Large intestine (tissue), 3 donors: ENCODE measurements at regions not wholly inside any gene's neighbourhood (a gene's known extent, or its start where the extent isn't known, plus 50 kb on each side); places are given as distances from the start of the nearest gene placed in this dataset.

ENCODE experiments used
- DNase-seq, 2 donors: peaks; one replicate each; pipeline versions ENCODE4 v3.0.0 to v3.0.0-alpha.2; 2013
- H3K27ac ChIP-seq: one replicate; pipeline ENCODE4 v1.5.1; 2013; ENCODE audit warnings: low read length
- H3K27me3 ChIP-seq: 2 replicates; pipeline ENCODE4 v1.6.1; 2013; ENCODE audit warnings: low read length; ENCODE audit not compliant: control insufficient read depth, insufficient read depth
- H3K36me3 ChIP-seq: 2 replicates; pipeline ENCODE4 v1.6.1; 2013; ENCODE audit warnings: low read length; ENCODE audit not compliant: control insufficient read depth, insufficient read depth
- H3K4me1 ChIP-seq: one replicate; pipeline ENCODE4 v1.6.1; 2013; ENCODE audit warnings: low read length; ENCODE audit not compliant: control insufficient read depth, insufficient read depth
- H3K4me3 ChIP-seq: one replicate; pipeline ENCODE4 v1.5.1; 2013; ENCODE audit warnings: low read length
- H3K9me3 ChIP-seq: one replicate; pipeline ENCODE4 v1.6.1; 2013; ENCODE audit warnings: mild to moderate bottlenecking, low read depth, low read length, moderate library complexity; ENCODE audit not compliant: control insufficient read depth
- WGBS: methylation state at CpG from one replicate; pipeline ENCODE4 v1.1.5; 2013; ENCODE audit warnings: low lambda C conversion rate; ENCODE audit not compliant: insufficient coverage; 5-methylcytosine and 5-hydroxymethylcytosine counted together

GRCh38 chr14:61614693-61615092 is 80.6 kb upstream of the HIF1A start:
- Histone ChIP-seq H3K9me3 (no peaks in the 10 kb centered on the region), H3K36me3 (no peaks in the 10 kb centered on the region), H3K27me3 (no peaks in the 10 kb centered on the region), H3K27ac (no peak overlapping the region), H3K4me1 (no peaks in the 10 kb centered on the region), H3K4me3 (no peak overlapping the region)
- WGBS = no CpG with 5 or more reads among the region's 13 CpGs
- DNase-seq = no peak

- Histone ChIP-seq H3K4me3 (no peak overlapping the region), H3K4me1 (no peaks in the 10 kb centered on the region), H3K36me3 (no peaks in the 10 kb centered on the region), H3K27ac (no peak overlapping the region), H3K9me3 (no peaks in the 10 kb centered on the region), H3K27me3 (no peaks in the 10 kb centered on the region)
- DNase-seq = no peak
- 57% methylated on average over 2 of the region's 11 CpGs for WGBS
Observed at GRCh38 chr14:61615743-61616523, 79.4 kb upstream of the HIF1A start.

DNA sequence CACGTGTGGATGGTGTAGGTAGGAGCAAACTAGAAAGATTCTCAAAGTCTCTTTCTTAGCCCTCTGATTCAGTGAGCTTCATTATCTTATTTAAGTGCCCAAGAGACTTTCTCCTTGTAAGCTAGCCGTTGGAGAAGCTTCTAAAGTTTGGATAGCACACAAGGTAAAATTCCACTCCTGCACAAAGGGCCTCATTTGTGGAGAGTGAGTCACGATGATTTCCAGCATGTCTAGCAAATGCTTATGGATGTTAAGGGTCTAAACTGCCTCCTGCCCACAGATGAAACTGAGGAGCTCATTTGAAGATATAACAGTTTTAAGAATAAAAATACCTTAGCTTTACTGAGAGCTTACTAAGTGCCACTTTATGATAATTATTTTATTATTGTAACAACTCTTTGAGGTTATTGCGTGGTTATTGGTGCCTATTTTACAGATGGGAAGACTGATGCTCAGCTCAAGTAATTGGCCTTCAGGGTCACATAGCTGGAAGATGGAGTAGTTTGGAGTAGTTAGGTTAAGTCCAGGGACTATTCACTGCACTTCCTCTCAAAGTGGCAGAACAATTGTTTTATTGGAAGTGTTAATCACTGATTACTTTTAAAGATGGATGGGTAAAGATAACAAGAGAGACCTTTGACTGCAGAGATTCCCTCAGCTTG is 78.7 kb upstream of the HIF1A start:
- Histone ChIP-seq H3K27ac (no peak overlapping the region), H3K9me3 (no peaks in the 10 kb centered on the region), H3K27me3 (no peaks in the 10 kb centered on the region), H3K4me3 (no peak overlapping the region), H3K4me1 (no peaks in the 10 kb centered on the region), H3K36me3 (no peaks in the 10 kb centered on the region)
- WGBS = 70% methylated on average over 2 of the region's 4 CpGs
- no peak for DNase-seq

GRCh38 chr14:61618448-61618847 is 76.9 kb upstream of the HIF1A start:
- Histone ChIP-seq H3K9me3 (no peaks in the 10 kb centered on the region), H3K27ac (no peak overlapping the region), H3K4me3 (no peak overlapping the region), H3K27me3 (no peaks in the 10 kb centered on the region), H3K36me3 (no peaks in the 10 kb centered on the region), H3K4me1 (no peaks in the 10 kb centered on the region)
- WGBS = 43% methylated on average over 4 of the region's 5 CpGs
- no peak for DNase-seq

GRCh38 chr14:61619494-61619893 is 75.8 kb upstream of the HIF1A start:
- Histone ChIP-seq H3K4me1 (no peaks in the 10 kb centered on the region), H3K9me3 (no peaks in the 10 kb centered on the region), H3K27ac (no peak overlapping the region), H3K27me3 (no peaks in the 10 kb centered on the region), H3K4me3 (no peak overlapping the region), H3K36me3 (no peaks in the 10 kb centered on the region)
- WGBS = 100% methylated on average over 1 of the region's 4 CpGs
- DNase-seq = no peak

DNA sequence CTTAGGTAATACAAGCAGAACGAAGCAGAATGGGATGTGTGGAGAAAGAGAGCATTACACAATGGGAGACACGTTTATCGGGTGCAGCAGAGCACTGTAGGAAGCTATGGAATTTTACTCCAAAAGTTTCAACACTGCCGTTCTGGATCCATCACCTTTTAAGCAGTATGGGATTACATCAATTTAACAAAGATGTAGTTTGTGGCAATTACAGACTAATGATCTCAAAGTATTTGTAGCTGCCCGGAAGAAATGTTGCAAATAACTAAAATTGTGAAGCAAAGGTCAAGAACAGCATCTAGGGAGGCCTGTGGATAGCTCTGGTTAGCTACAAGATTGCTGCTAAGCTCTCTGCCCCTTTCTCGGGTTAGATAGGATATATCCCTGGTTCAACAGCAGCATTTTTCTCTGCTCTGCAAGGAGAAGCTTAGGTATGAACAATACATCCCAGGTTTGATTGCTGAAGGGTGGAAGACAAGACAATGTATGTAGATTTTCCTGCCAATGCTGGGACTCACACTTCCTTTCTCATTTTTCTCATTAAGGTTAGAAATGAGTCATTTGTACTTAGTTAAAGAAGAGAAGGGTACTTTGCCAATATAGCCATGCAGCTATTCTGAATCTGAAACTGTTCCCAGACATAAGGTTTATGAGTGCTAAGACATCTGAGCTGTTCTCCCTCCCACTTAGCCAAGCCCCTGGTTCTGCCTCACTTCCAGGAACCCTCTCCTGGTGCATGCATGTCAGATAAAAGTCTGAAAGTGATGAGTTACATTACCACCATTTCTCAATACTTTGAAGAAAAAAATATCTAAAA is 75.0 kb upstream of the HIF1A start:
- DNase-seq = no peak
- no CpG with 5 or more reads among the region's 6 CpGs for WGBS
- no peaks in the 10 kb centered on the region for H3K36me3 ChIP-seq

DNA sequence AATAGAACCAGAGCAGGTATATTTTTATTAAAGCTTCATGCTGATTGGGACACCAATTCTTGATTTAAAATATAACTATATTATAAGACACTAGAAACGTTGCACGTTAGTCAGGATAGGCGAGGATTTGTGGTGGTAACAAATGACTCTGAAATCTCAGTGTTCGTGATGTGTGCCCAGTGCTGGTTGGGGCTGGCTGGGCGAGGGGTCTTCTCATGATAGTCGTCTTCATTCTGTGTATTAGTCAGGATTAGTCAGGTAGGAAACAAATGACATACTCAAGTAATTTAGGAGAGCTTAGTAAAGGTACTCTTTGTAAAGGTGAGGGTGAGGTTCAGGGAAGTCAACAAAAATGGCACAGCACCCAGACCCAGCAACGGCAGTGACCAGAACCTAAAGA is 73.9 kb upstream of the HIF1A start:
- Histone ChIP-seq H3K4me3 (no peak overlapping the region), H3K27ac (no peak overlapping the region), H3K9me3 (no peaks in the 10 kb centered on the region), H3K4me1 (no peaks in the 10 kb centered on the region), H3K27me3 (no peaks in the 10 kb centered on the region), H3K36me3 (no peaks in the 10 kb centered on the region)
- no CpG with 5 or more reads among the region's 7 CpGs for WGBS
- no peak for DNase-seq

More for the DNA sequence above, 75.0 kb upstream of the HIF1A start:
- Histone ChIP-seq H3K27me3 (no peaks in the 10 kb centered on the region), H3K4me3 (no peak overlapping the region), H3K27ac (no peak overlapping the region), H3K4me1 (no peaks in the 10 kb centered on the region), H3K9me3 (no peaks in the 10 kb centered on the region)

DNA sequence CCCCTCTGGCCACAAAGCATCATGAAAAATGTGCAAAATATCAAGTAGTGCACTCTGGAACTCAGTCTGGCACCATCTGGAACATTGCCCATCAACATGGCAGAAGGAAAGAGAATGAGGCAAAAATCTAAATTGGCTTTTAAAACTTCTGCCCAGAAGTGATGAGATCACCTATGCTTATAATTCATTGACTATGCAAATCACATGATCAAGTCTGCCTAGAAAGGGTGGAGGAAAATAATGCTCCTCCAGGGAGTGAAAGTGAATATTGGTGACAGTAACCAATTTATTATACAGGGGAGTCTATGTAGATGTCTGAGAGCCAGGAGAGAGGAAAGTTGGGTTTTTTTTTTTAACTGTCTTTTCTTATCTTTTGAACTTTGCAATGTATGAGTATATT is 73.3 kb upstream of the HIF1A start:
- H3K27me3 ChIP-seq = no peaks in the 10 kb centered on the region
- no peaks in the 10 kb centered on the region for H3K4me1 ChIP-seq
- no peak overlapping the region for H3K27ac ChIP-seq
- H3K36me3 ChIP-seq = no peaks in the 10 kb centered on the region
- no peak for DNase-seq
- H3K4me3 ChIP-seq = no peak overlapping the region
- no peaks in the 10 kb centered on the region for H3K9me3 ChIP-seq

GRCh38 chr14:61623927-61624326 is 71.4 kb upstream of the HIF1A start:
- Histone ChIP-seq H3K36me3 (no peaks in the 10 kb centered on the region), H3K9me3 (no peaks in the 10 kb centered on the region), H3K27me3 (no peaks in the 10 kb centered on the region), H3K27ac (no peak overlapping the region), H3K4me1 (no peaks in the 10 kb centered on the region), H3K4me3 (no peak overlapping the region)
- WGBS = no CpG with 5 or more reads among the region's 3 CpGs
- DNase-seq = no peak

DNA sequence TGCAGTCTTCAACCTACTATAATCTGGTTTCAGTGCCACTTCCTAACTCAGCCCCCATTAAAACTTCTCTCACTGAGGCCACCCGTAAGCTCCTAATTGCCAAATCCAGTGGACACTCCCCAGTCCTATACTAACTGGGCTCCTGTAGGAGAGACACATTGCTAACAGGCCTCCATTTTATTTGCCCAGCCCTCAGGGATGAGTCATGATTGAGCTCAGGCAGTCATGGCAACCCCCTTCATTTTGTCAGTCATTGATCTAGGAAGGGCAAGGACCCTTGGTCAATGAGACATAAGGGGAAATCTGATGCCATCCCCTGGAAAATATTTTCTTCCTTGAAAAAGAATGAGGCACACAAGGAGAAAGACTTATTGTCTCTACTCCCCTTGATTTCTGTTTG is 70.1 kb upstream of the HIF1A start:
- no peaks in the 10 kb centered on the region for H3K36me3 ChIP-seq
- no peaks in the 10 kb centered on the region for H3K4me1 ChIP-seq
- H3K27me3 ChIP-seq = no peaks in the 10 kb centered on the region
- WGBS = no CpG with 5 or more reads among the region's 1 CpG
- no peak overlapping the region for H3K4me3 ChIP-seq
- no peak overlapping the region for H3K27ac ChIP-seq
- H3K9me3 ChIP-seq = no peaks in the 10 kb centered on the region
- DNase-seq = no peak
